Tibial nerve (tissue), 4 donors: ENCODE measurements at regions not wholly inside any gene's neighbourhood (a gene's known extent, or its start where the extent isn't known, plus 50 kb on each side); places are given as distances from the start of the nearest gene placed in this dataset.

ENCODE experiments used
- DNase-seq, 2 donors: peaks; one replicate each; pipeline ENCODE4 v3.0.0-alpha.2; 2019; ENCODE audit warnings: low spot score in 2 of 2
- H3K27ac ChIP-seq, 4 donors: fragments of 200-600 bp; sonication (generic) in 3 of 4; one replicate each; pipeline ENCODE4 v1.5.1; 2017 to 2019; ENCODE audit warnings: mild to moderate bottlenecking in 1 of 4
- H3K27me3 ChIP-seq, 2 donors: fragments of 200-600 bp; sonication (generic) in 1 of 2; one replicate each; pipeline versions ENCODE4 v1.5.1 to v1.6.0; 2017 to 2019
- H3K36me3 ChIP-seq, 3 donors: fragments of 200-600 bp; sonication (generic); one replicate each; pipeline ENCODE4 v1.5.1; 2018 to 2019
- H3K4me1 ChIP-seq, 4 donors: fragments of 200-600 bp; sonication (generic) in 3 of 4; one replicate each; pipeline ENCODE4 v1.5.1; 2017 to 2019
- H3K4me3 ChIP-seq, 4 donors: fragments of 200-600 bp; sonication (generic) in 3 of 4; one replicate each; pipeline ENCODE4 v1.5.1; 2017 to 2019; ENCODE audit warnings: mild to moderate bottlenecking in 1 of 4, moderate library complexity in 1 of 4
- H3K9me3 ChIP-seq, 4 donors: fragments of 200-600 bp; sonication (generic) in 3 of 4; one replicate each; pipeline ENCODE4 v1.5.1; 2017 to 2019
- CTCF ChIP-seq, 5 experiments: fragments of 200-600 bp in 3 of 5; fragments of 450-650 bp in 2 of 5; sonication (generic) in 3 of 5; IDR thresholded peaks; one replicate each; pipeline ENCODE4 v1.5.1; 2016 to 2019; ENCODE audit warnings: antibody characterized with exemption in 5 of 5, mild to moderate bottlenecking in 3 of 5, moderate library complexity in 2 of 5
- EP300 ChIP-seq, 2 donors: sonication (generic); formaldehyde crosslinking; IDR thresholded peaks; one replicate each; pipeline ENCODE4 v1.6.1; 2017; ENCODE audit warnings: antibody characterized with exemption in 2 of 2, mild to moderate bottlenecking in 1 of 2
- POLR2A ChIP-seq, 2 donors: fragments of 450-650 bp; IDR thresholded peaks; one replicate each; pipeline ENCODE4 v1.6.1; 2017; ENCODE audit warnings: antibody characterized with exemption in 2 of 2, mild to moderate bottlenecking in 2 of 2, moderate library complexity in 2 of 2
- WGBS, 2 donors: methylation state at CpG; one replicate each; pipeline ENCODE4 v1.1.5; 2018; 5-methylcytosine and 5-hydroxymethylcytosine counted together

DNA sequence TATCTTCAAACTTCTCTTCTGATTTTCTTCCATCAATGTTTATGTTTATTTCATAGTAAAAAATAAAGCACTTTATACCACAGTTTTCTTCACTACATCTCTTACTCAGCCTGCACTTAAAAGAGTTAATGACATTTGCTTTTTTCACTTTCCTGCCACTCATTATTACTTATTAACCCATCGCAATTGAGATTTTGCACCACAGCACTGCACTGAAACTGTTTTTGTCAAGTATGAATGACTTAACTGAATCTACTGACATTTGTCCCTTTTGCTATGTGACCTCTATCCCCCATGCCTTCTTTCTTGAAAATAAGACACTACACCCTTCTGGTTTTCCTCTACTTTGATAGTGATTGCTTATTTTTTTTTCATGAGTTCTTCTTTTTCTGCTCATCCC is 739.7 kb upstream of the DPPA4 start:
- Histone ChIP-seq H3K27me3 (no peaks in the 10 kb centered on the region), H3K36me3 (no peaks in the 10 kb centered on the region), H3K4me1 (no peaks in the 10 kb centered on the region), H3K9me3 (no peaks in the 10 kb centered on the region), H3K27ac (no peak overlapping the region), H3K4me3 (no peak overlapping the region)
- DNase-seq = no peak
- TF ChIP-seq POLR2A (IDR thresholded peaks at IDR 0.05) (no peak), EP300 (IDR thresholded peaks at IDR 0.05) (no peak), CTCF (IDR thresholded peaks at IDR 0.05) (no peak)
- WGBS, 2 donors = 59 to 69% methylated on average over 1 of the region's 1 CpG

DNA sequence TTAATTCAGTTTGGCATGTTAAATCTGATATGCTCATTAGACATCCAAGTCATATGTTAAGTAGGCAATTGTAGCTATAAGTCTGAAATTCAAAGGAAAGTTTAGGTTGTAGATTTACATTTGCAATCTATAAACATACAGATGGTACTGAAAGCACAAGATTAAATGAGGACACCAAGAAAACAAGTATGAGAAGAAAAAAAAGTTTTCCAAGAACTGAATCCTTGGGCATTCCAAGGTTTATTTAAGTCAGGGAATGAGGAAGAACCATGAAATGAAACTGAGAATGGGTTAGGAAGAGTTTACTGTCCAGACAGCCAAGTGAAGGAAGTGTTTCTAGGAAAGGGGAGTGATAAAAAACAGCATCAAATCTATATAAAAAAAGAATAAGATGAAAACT is 756.1 kb upstream of the DPPA4 start:
- H3K4me3 ChIP-seq = no peak overlapping the region
- no peak overlapping the region for H3K27ac ChIP-seq
- no peaks in the 10 kb centered on the region for H3K27me3 ChIP-seq
- no peaks in the 10 kb centered on the region for H3K36me3 ChIP-seq
- no peaks in the 10 kb centered on the region for H3K4me1 ChIP-seq
- no peak for DNase-seq
- TF ChIP-seq EP300 (IDR thresholded peaks at IDR 0.05) (no peak), POLR2A (IDR thresholded peaks at IDR 0.05) (no peak), CTCF (IDR thresholded peaks at IDR 0.05) (no peak)
- no peaks in the 10 kb centered on the region for H3K9me3 ChIP-seq

GRCh38 chr3:110093812-110094401 is 756.6 kb upstream of the DPPA4 start:
- H3K4me1 ChIP-seq = no peaks in the 10 kb centered on the region
- TF ChIP-seq CTCF (IDR thresholded peaks at IDR 0.05) (no peak), EP300 (IDR thresholded peaks at IDR 0.05) (no peak), POLR2A (IDR thresholded peaks at IDR 0.05) (no peak)
- H3K36me3 ChIP-seq = no peaks in the 10 kb centered on the region
- H3K4me3 ChIP-seq = no peak overlapping the region
- H3K27ac ChIP-seq = no peak overlapping the region
- H3K27me3 ChIP-seq = no peaks in the 10 kb centered on the region
- no peaks in the 10 kb centered on the region for H3K9me3 ChIP-seq
- no peak for DNase-seq

DNA sequence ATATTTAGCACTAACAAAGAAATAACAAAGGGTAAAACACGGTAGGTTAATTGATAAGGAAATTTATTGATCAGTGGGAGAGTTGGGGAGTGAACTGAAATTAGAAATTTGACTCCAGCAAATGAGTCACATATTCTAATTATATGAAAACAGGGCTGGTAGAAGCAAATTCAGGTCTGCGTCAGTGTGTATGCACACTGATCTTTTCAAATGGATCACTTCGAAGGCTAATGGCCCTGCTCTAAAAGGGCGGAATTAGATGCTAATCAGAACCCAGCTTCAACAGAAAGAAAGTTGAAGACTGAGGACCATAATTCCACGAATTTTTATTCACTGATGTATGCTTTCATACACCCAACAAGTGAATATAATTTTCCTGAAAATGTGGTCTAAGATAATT is 762.4 kb upstream of the DPPA4 start:
- no peak overlapping the region for H3K4me3 ChIP-seq
- no peak overlapping the region for H3K27ac ChIP-seq
- no peak for DNase-seq
- no peaks in the 10 kb centered on the region for H3K36me3 ChIP-seq
- 69% methylated on average over 5 of the region's 5 CpGs for WGBS, 2 donors
- TF ChIP-seq POLR2A (IDR thresholded peaks at IDR 0.05) (no peak), CTCF (IDR thresholded peaks at IDR 0.05) (no peak), EP300 (IDR thresholded peaks at IDR 0.05) (no peak)
- no peaks in the 10 kb centered on the region for H3K4me1 ChIP-seq
- no peaks in the 10 kb centered on the region for H3K9me3 ChIP-seq
- no peaks in the 10 kb centered on the region for H3K27me3 ChIP-seq

- no peaks in the 10 kb centered on the region for H3K4me1 ChIP-seq
- no peak overlapping the region for H3K4me3 ChIP-seq
- no peak for DNase-seq
- no peaks in the 10 kb centered on the region for H3K9me3 ChIP-seq
- no peak overlapping the region for H3K27ac ChIP-seq
- no peaks in the 10 kb centered on the region for H3K27me3 ChIP-seq
- H3K36me3 ChIP-seq = no peaks in the 10 kb centered on the region
- TF ChIP-seq CTCF (IDR thresholded peaks at IDR 0.05) (no peak), EP300 (IDR thresholded peaks at IDR 0.05) (no peak), POLR2A (IDR thresholded peaks at IDR 0.05) (no peak)
These were observed 764.0 kb upstream of the DPPA4 start for GRCh38 chr3:110101361-110101760.
